ENCODE measurements at regions not wholly inside any gene's neighbourhood (a gene's known extent, or its start where the extent isn't known, plus 50 kb on each side); places are given as distances from the start of the nearest gene placed in this dataset.
"Not testable (repeated sequence)": the region's sequence is repeated elsewhere in the genome, so short reads cannot be mapped to it uniquely, and the experiment has no call there.

- TF ChIP-seq TAF1 (IDR thresholded peaks at IDR 0.05; ENCODE audit: low read depth); POLR2AphosphoS5 (IDR thresholded peaks at IDR 0.05); CTCF (IDR thresholded peaks at IDR 0.05; ENCODE audit: poor library complexity, severe bottlenecking); EP300 (conservative IDR thresholded peaks at IDR 0.05; ENCODE audit: poor library complexity, severe bottlenecking); RAD21 (conservative IDR thresholded peaks at IDR 0.05); MXI1 (conservative IDR thresholded peaks at IDR 0.05; ENCODE audit: poor library complexity, severe bottlenecking): not testable (repeated sequence)
These were observed 99.5 kb upstream of the LRPAP1 start for GRCh38 chr4:3631544-3632266.

Measured in neural cell (in vitro differentiated cells).